Adrenal gland (tissue), 9 donors: ENCODE measurements at regions not wholly inside any gene's neighbourhood (a gene's known extent, or its start where the extent isn't known, plus 50 kb on each side); places are given as distances from the start of the nearest gene placed in this dataset.

ENCODE experiments used
- DNase-seq, 7 donors: peaks; one replicate each; pipeline ENCODE4 v3.0.0-alpha.2; 2019 to 2020
- H3K27ac ChIP-seq, 5 donors: fragments of 200-600 bp; sonication (generic) in 4 of 5; 1 replicate in 3 of 5; 2 replicates in 2 of 5; pipeline versions ENCODE4 v1.5.1 to v1.8.0; 2016 to 2020; ENCODE audit warnings: mild to moderate bottlenecking in 1 of 5
- H3K27me3 ChIP-seq: fragments of 200-600 bp; 2 replicates; pipeline ENCODE4 v1.8.0; 2021
- H3K36me3 ChIP-seq, 2 donors: fragments of 200-600 bp; replicated peaks in 1 of 2; 1 replicate in 1 of 2; 2 replicates in 1 of 2; pipeline versions ENCODE4 v1.5.1 to v1.8.0; 2018 to 2022
- H3K4me1 ChIP-seq, 2 donors: fragments of 200-600 bp; replicated peaks in 1 of 2; 1 replicate in 1 of 2; 2 replicates in 1 of 2; pipeline versions ENCODE4 v1.5.1 to v1.8.0; 2018 to 2021
- H3K4me3 ChIP-seq, 4 donors: fragments of 200-600 bp; sonication (generic) in 3 of 4; one replicate each; pipeline ENCODE4 v1.5.1; 2016 to 2018
- H3K9me3 ChIP-seq, 3 donors: fragments of 200-600 bp; sonication (generic) in 1 of 3; replicated peaks in 1 of 3; 1 replicate in 2 of 3; 2 replicates in 1 of 3; pipeline versions ENCODE4 v1.5.1 to v1.8.0; 2016 to 2021
- CTCF ChIP-seq, 6 experiments: fragments of 450-650 bp in 4 of 6; fragments of 200-600 bp in 2 of 6; sonication (generic) in 1 of 6; IDR thresholded peaks; 1 replicate in 5 of 6; 2 replicates in 1 of 6; pipeline versions ENCODE4 v1.5.1 to v1.8.0; 2016 to 2021; ENCODE audit warnings: antibody characterized with exemption in 6 of 6, mild to moderate bottlenecking in 2 of 6, moderate library complexity in 1 of 6
- POLR2A ChIP-seq, 2 donors: fragments of 450-650 bp; IDR thresholded peaks; one replicate each; pipeline ENCODE4 v1.6.1; 2017; ENCODE audit warnings: antibody characterized with exemption in 2 of 2, mild to moderate bottlenecking in 2 of 2, moderate library complexity in 1 of 2
- WGBS, 4 donors: extraction: QIAGEN DNeasy Blood & Tissue Kit in 2 of 4; methylation state at CpG; one replicate each; pipeline versions ENCODE4 v1.1.5 to v1.1.7; 2013 to 2017; 5-methylcytosine and 5-hydroxymethylcytosine counted together
- intact Hi-C, 2 donors: fragments of 100-400 bp; cut with DNase I; formaldehyde crosslinking; loops; one replicate each; pipeline versions ENCODE4 v1.14.1 to v1.15.0; 2022 to 2023
- donor health status: healthy with polysubstance abuse.
- donor health status: Bipolar disorder and iron deficiency.
- donor health status: DM: yes; HTN: yes; CAD: no.
- donor health status: DM: no; HTN: no; CAD: no.
- donor health status: DM: no; HTN: no; CAD: no.

GRCh38 chr9:1880038-1880565 is 135.0 kb upstream of the SMARCA2 start:
- Histone ChIP-seq H3K4me3 (no peak overlapping the region), H3K27me3 (no peaks in the 10 kb centered on the region), H3K4me1 (no peaks in the 10 kb centered on the region), H3K9me3 (no peaks in the 10 kb centered on the region), H3K27ac (no peak overlapping the region), H3K36me3 (no peaks in the 10 kb centered on the region)
- 66 to 87% (median 80%) methylated on average over 4 of the region's 4 CpGs for WGBS, 4 donors
- no peak for TF ChIP-seq POLR2A (IDR thresholded peaks at IDR 0.05)
- no peak for TF ChIP-seq CTCF (IDR thresholded peaks at IDR 0.05)
- no peak for DNase-seq
- intact Hi-C loops: no loop called here

- no peak overlapping the region for H3K27ac ChIP-seq
- WGBS, 4 donors: 44 to 78% (median 53%) methylated on average over 2 of the region's 2 CpGs
- intact Hi-C loops: no loop called here
- H3K27me3 ChIP-seq: no peaks in the 10 kb centered on the region
- no peak for TF ChIP-seq CTCF (IDR thresholded peaks at IDR 0.05)
- no peak for TF ChIP-seq POLR2A (IDR thresholded peaks at IDR 0.05)
- no peaks in the 10 kb centered on the region for H3K9me3 ChIP-seq
- no peaks in the 10 kb centered on the region for H3K4me1 ChIP-seq
- H3K36me3 ChIP-seq: no peaks in the 10 kb centered on the region
- no peak for DNase-seq
- no peak overlapping the region for H3K4me3 ChIP-seq
Observed at GRCh38 chr9:1881708-1882295, 133.3 kb upstream of the SMARCA2 start.

- H3K36me3 ChIP-seq: no peaks in the 10 kb centered on the region
- intact Hi-C loops: no loop called here
- no peak overlapping the region for H3K4me3 ChIP-seq
- no peaks in the 10 kb centered on the region for H3K27me3 ChIP-seq
- TF ChIP-seq CTCF (IDR thresholded peaks at IDR 0.05): no peak
- TF ChIP-seq POLR2A (IDR thresholded peaks at IDR 0.05): no peak
- DNase-seq: no peak
- H3K27ac ChIP-seq: no peak overlapping the region
- no peaks in the 10 kb centered on the region for H3K9me3 ChIP-seq
- 50 to 58% (median 55%) methylated on average over 4 of the region's 4 CpGs for WGBS, 4 donors
- no peaks in the 10 kb centered on the region for H3K4me1 ChIP-seq
Observed at GRCh38 chr9:1882711-1883403, 132.3 kb upstream of the SMARCA2 start.

- Histone ChIP-seq H3K4me1 (no peaks in the 10 kb centered on the region), H3K4me3 (no peak overlapping the region), H3K9me3 (no peaks in the 10 kb centered on the region), H3K36me3 (no peaks in the 10 kb centered on the region), H3K27me3 (no peaks in the 10 kb centered on the region), H3K27ac (no peak overlapping the region)
- no peak for DNase-seq
- 66 to 77% (median 76%) methylated on average over 3 of the region's 3 CpGs for WGBS, 4 donors
- intact Hi-C loops: no loop called here
- TF ChIP-seq POLR2A (IDR thresholded peaks at IDR 0.05) (no peak), CTCF (IDR thresholded peaks at IDR 0.05) (no peak)
Observed at GRCh38 chr9:1890201-1890600, 124.9 kb upstream of the SMARCA2 start.
